HG02973 (cell line): ENCODE measurements at regions not wholly inside any gene's neighbourhood (a gene's known extent, or its start where the extent isn't known, plus 50 kb on each side); places are given as distances from the start of the nearest gene placed in this dataset.

Source experiments
- ATAC-seq: cut with Tn5 transposase; IDR thresholded peaks from one replicate; pipeline ENCODE4 v1.9.1; 2021; ENCODE audit warnings: moderate library complexity; ENCODE audit not compliant: unreplicated experiment

- ATAC-seq, result no peak
Observed at GRCh38 chr4:30783751-30784150, 63.6 kb downstream of the PCDH7 start.

DNA sequence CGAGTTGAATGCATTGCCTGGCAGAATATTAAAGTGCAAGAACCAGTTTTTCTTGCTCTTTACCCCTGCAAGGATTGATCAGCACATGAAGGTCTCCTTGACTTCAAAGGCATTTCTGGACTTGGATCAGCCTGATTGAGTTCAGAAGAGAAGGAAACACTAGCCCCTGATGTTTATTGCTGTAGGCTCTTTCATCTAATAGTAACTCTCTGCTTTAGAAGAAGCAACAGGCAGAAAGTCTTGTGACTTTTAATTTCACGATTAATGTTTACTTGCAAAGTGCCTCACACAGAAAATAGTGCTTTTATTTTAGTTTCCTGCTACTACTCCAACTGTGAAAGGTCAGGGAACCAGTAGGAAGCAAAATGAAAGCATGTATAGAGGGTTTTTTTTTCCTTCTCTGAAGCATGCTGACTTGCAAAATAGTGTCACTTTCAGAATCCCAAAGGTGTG is 69.1 kb downstream of the PCDH7 start:
- no peak for ATAC-seq

- ATAC-seq, result no peak
Observed at GRCh38 chr4:30790123-30790522, 70.0 kb downstream of the PCDH7 start.

GRCh38 chr4:30790998-30791397 is 70.8 kb downstream of the PCDH7 start:
- no peak for ATAC-seq

DNA sequence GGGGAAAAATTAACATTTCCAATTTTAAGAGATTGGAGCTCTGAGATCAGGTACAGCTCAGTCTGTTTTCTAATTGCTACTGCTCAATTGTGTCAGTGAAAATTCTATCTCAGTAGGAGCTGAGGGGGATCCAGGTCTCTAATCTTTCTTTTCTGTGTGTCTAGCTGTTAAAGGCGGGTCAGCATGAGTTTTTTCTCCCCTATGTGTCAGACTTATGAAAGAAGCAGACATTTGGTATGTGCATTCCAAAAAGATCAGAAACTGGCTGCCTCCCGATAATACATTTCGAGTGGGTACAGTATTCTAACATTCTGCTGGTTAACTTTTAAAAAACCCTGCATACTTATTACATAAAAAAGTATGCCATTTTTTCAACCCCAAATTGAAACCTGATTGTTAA is 72.4 kb downstream of the PCDH7 start:
- ATAC-seq, result no peak

DNA sequence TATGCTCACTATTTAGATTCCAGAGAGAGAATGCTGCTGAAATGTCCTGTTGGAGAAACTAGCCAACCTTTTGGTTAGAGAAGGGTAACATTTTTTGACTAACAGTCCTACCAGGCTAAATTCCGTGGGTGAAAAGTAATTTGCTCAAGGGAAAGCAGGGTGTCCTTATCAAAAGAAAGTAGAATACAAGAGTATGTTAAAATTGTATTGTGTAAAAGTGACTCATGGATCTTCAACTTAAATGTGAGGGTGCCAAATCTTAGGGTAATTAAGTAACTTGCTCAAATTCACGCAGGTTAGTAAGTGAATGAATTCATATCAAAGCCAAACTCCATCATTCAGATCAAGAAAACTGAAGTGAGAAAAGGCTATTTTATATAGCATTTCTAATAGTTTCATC is 81.7 kb downstream of the PCDH7 start:
- no peak for ATAC-seq

GRCh38 chr4:30802622-30803323 is 82.6 kb downstream of the PCDH7 start:
- ATAC-seq, result no peak

DNA sequence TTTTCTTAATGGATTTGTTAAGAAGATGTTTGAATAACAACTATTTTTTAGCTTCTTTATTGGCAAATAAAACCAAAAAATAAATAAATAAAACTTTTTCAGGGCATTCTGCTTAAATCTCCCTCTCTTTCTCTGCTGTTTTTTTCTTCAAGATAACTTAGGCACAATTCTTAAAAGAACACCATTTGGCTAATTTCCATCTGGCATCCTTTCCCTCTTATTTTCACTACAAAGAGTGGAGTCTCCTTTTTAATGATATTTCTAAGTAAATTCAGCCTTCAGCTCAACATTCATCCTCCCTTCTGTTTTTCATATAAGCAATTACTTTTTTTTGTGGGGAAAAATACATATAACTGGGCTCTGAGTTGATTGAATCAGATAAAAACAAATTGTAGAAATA is 88.1 kb downstream of the PCDH7 start:
- ATAC-seq, result no peak

DNA sequence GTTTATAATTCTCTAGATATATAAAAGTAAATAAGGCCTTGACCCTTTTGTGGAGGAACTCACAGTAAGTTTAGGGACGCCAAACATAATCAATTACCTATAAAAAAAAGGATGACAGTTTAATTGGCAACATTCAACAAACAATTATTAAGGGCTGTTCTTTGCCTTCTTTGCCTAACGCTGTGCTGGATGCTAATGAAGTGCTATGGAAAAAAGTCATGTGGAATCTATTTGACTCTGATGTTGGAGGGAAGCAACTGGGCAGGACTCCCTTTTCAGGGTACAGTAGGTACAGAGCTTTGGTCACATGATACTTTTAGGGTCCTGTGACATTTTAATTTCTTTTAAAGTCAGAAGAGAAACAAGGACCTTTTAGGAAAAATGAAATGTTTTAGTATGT is 91.1 kb downstream of the PCDH7 start:
- ATAC-seq, result no peak

DNA sequence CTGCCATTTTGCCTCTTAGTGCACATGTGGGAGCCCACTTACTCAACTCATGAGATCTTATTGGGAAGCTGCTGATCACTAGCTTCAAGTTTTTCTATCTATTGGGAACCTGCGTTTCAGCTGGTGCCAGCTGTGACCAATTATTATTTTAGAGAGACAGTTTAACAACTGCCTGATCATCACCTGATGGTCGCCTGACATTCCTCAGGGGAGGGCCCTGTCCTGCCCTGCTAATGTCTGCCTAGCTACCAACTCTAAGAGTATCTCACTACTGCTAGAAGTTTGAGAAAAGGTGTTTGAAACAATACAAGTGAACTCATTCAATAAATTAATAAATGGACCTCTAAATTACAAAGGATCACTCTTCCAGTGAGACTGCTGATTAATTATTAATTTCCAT is 95.5 kb downstream of the PCDH7 start:
- no peak for ATAC-seq

DNA sequence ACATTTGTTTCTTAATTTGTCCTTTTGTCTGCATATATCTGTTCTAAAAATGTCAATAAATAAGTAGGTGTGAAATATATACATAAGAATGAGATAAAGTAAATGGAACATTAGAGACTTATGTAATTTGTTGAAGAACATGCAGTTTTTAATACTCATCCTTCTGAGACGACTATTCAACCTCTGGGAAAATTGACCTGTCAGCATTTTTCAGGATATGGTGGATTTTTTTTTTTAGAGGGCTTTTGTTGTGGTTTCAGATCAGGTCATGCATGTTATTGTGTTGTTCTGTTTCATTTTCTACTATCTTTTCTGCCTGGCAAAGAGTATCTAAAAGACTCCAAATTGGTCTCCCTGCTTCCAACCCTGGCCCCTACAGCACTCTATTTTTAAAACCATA is 97.3 kb downstream of the PCDH7 start:
- ATAC-seq, result no peak

DNA sequence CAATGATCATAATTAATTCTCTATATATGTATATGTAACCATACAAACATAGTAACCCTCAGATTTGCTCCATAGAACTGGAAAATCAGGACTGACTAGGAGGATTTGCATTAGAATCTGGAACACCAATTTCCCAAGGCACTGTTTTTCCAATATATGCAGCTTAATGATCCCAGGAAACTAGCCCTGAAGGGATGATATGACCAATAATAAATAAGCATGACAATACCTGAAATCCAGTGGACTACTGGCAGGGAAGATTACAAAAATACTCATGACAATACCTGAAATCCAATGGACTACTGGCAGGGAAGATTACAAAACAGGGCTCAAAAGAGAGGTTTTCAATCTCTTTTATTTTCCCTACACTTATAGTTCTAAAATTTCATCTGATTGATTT is 98.4 kb downstream of the PCDH7 start:
- no peak for ATAC-seq

GRCh38 chr4:30821275-30821674 is 101.1 kb downstream of the PCDH7 start:
- no peak for ATAC-seq

DNA sequence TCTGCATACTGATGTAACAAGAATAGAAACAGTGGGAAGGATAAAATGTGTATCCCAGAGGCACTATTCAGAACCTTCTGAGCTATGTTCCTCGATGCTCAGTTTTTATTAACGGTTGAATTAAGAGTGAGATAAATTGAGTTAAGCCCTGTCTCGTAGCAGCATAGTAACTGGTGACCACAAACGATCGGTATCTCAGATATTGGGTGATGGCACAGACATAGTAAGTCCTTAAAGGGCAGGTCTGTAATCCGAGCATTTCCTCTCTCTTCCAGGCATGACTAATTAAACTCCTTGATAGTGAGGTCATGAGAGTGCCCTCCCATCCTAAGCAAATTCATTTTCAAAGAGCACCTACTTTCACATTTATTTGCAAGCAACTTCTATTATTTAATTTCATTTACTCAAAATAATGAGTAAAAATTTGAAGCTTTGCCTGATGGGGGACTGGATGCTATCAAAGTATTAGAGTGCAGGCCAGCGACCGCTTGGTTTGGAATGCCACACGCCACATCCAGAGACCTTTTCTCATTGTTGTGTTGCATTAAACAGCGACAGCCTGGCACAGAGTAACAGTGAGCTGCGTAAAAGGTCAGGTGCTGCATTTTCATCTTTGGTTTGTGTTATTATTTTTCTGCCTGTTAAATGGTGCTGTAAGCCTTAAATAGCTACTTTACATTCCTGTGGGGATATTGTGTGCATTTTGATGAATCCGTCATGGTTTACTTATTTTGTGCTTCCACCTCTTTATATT is 101.9 kb downstream of the PCDH7 start:
- no peak for ATAC-seq

GRCh38 chr4:30822911-30823551 is 102.9 kb downstream of the PCDH7 start:
- no peak for ATAC-seq

GRCh38 chr4:30825008-30825770 is 105.0 kb downstream of the PCDH7 start:
- ATAC-seq, result no peak

- no peak for ATAC-seq
Observed at GRCh38 chr4:30828264-30828926, 108.2 kb downstream of the PCDH7 start.

DNA sequence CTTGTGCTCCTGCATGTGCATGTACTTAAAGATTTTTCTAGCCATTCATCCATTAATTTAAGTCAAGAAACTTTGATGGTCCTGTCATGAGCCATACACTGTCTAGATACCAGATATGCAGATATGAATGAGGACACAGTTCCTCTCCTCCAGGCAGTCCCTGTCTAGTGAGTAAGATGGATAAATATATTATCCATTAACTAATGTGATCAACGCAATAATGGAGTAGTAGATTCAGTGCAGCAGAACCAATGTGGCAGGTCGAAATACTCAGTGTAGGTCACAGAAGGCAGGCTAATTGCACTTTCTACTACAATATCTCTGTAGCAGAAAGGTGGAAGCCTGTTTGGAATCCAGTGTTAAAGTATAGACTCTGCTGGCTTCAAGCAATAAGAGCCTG is 112.5 kb downstream of the PCDH7 start:
- no peak for ATAC-seq

DNA sequence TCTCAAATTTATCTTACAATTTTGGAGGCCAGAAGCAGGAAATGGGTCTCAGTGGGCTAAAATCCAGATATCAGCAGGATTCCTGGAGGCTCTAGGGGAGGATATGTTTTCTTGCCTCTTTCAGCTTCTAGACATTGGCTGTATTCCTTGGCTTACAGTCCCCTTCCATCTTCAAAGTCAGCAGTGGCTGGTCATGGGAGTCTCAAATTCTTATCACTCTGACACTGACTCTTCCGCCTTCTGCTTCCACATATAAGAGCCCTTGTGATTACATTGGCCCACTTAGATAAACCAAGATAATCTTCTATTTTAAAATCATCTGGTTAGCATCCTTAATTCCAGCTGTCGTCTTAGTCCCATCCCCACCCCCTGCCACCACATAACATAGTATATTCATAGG is 113.0 kb downstream of the PCDH7 start:
- no peak for ATAC-seq

- ATAC-seq, result no peak
Observed at GRCh38 chr4:30835044-30835443, 114.9 kb downstream of the PCDH7 start.

GRCh38 chr4:30836231-30836630 is 116.1 kb downstream of the PCDH7 start:
- ATAC-seq, result no peak
